HepG2 (cell line): ENCODE measurements at regions not wholly inside any gene's neighbourhood (a gene's known extent, or its start where the extent isn't known, plus 50 kb on each side); places are given as distances from the start of the nearest gene placed in this dataset.
A peak's percentile ranks its signal among the peaks of the same experiment; 100 is the strongest.

ENCODE experiments used
- AGO1 ChIP-seq: fragments of 200-400 bp; formaldehyde crosslinking; IDR thresholded peaks from 2 replicates; pipeline ENCODE4 v1.6.1; 2017; ENCODE audit warnings: mild to moderate bottlenecking, low read depth, low read length, moderate library complexity; ENCODE audit not compliant: poor library complexity, severe bottlenecking
- ARID5B ChIP-seq: IDR thresholded peaks from 2 replicates; pipeline ENCODE4 v1.4.0; 2020; ENCODE audit warnings: mild to moderate bottlenecking, missing genetic modification reagents
- BHLHE40 ChIP-seq: IDR thresholded peaks from 2 replicates; pipeline ENCODE4 v1.6.1; 2011; ENCODE audit warnings: low read length, improper control_type of control experiment
- HMG20A ChIP-seq: IDR thresholded peaks from 2 replicates; pipeline ENCODE4 v1.6.1; 2016; ENCODE audit warnings: borderline replicate concordance
- HNRNPLL ChIP-seq: fragments of 200-400 bp; formaldehyde crosslinking; IDR thresholded peaks from 2 replicates; pipeline ENCODE4 v1.6.1; 2017; ENCODE audit warnings: mild to moderate bottlenecking, low read depth, low read length; ENCODE audit not compliant: poor library complexity, severe bottlenecking
- KDM2A ChIP-seq: sonication (generic); formaldehyde crosslinking; IDR thresholded peaks from 2 replicates; pipeline ENCODE4 v1.4.0; 2020; ENCODE audit warnings: low read depth, missing genetic modification reagents, borderline replicate concordance
- KDM3A ChIP-seq: IDR thresholded peaks from 2 replicates; pipeline ENCODE4 v1.6.1; 2018; ENCODE audit warnings: low read depth, missing compliant biosample characterization
- MTA1 ChIP-seq: sonication (generic); formaldehyde crosslinking; IDR thresholded peaks from 2 replicates; pipeline ENCODE4 v1.4.0; 2020; ENCODE audit warnings: missing genetic modification reagents, mild to moderate bottlenecking, borderline replicate concordance
- NCOA5 ChIP-seq: sonication (generic); formaldehyde crosslinking; IDR thresholded peaks from 2 replicates; pipeline ENCODE4 v1.4.0; 2020; ENCODE audit warnings: missing genetic modification reagents
- NFYB ChIP-seq: sonication (generic); formaldehyde crosslinking; IDR thresholded peaks from 2 replicates; pipeline ENCODE4 v1.4.0; 2020; ENCODE audit warnings: missing genetic modification reagents
- NR2F6 ChIP-seq, 2 experiments: IDR thresholded peaks; 2 replicates each; pipeline ENCODE4 v1.6.1; 2016; ENCODE audit warnings: antibody characterized with exemption in 1 of 2, mild to moderate bottlenecking in 1 of 2
- RBAK ChIP-seq: sonication (generic); formaldehyde crosslinking; IDR thresholded peaks from 2 replicates; pipeline ENCODE4 v1.5.1; 2020; ENCODE audit warnings: mild to moderate bottlenecking, missing genetic modification reagents
- SIN3A ChIP-seq: IDR thresholded peaks from 2 replicates; pipeline ENCODE4 v1.6.1; 2011; ENCODE audit warnings: low read depth, mild to moderate bottlenecking, control low read depth, low read length, borderline replicate concordance
- SNAPC2 ChIP-seq: sonication (generic); formaldehyde crosslinking; IDR thresholded peaks from 2 replicates; pipeline ENCODE4 v1.8.1; 2022; ENCODE audit warnings: mild to moderate bottlenecking, missing genetic modification reagents
- SRSF1 ChIP-seq: fragments of 200-400 bp; formaldehyde crosslinking; optimal IDR thresholded peaks from 2 replicates; pipeline ENCODE3; 2017; ENCODE audit warnings: mild to moderate bottlenecking, low read depth, low read length, moderate library complexity
- ZBTB21 ChIP-seq: sonication (generic); formaldehyde crosslinking; IDR thresholded peaks from 2 replicates; pipeline ENCODE4 v1.4.0; 2020; ENCODE audit warnings: missing genetic modification reagents
- ZBTB38 ChIP-seq: sonication (generic); formaldehyde crosslinking; IDR thresholded peaks from 2 replicates; pipeline ENCODE4 v1.5.1; 2020; ENCODE audit warnings: mild to moderate bottlenecking, missing genetic modification reagents
- ZNF225 ChIP-seq: sonication (generic); formaldehyde crosslinking; IDR thresholded peaks from 2 replicates; pipeline ENCODE4 v1.4.0; 2020; ENCODE audit warnings: mild to moderate bottlenecking, missing genetic modification reagents
- ZNF552 ChIP-seq: sonication (generic); formaldehyde crosslinking; IDR thresholded peaks from 2 replicates; pipeline ENCODE4 v1.9.0; 2022; ENCODE audit warnings: missing genetic modification reagents, mild to moderate bottlenecking, borderline replicate concordance
- ZNF576 ChIP-seq: sonication (generic); formaldehyde crosslinking; IDR thresholded peaks from 2 replicates; pipeline ENCODE4 v1.4.0; 2020; ENCODE audit warnings: mild to moderate bottlenecking, missing genetic modification reagents
- ZNF713 ChIP-seq: sonication (generic); formaldehyde crosslinking; IDR thresholded peaks from 2 replicates; pipeline ENCODE4 v1.4.0; 2020; ENCODE audit warnings: mild to moderate bottlenecking, missing genetic modification reagents
- TF ChIP-seq, protein P1 (sequence below): sonication (generic); formaldehyde crosslinking; IDR thresholded peaks from 2 replicates; pipeline ENCODE4 v1.9.0; 2022; ENCODE audit warnings: low read depth, missing genetic modification reagents

GRCh38 chr2:62568983-62569837, 63.2 kb upstream of the TMEM17 start (continued):
- TF ChIP-seq SNAPC2 (CRISPR knock-in tag) (no peak), ZNF713 (CRISPR knock-in tag) (no peak), MTA1 (CRISPR knock-in tag) (no peak), BHLHE40 (no peak), NFYB (CRISPR knock-in tag) (no peak), ZNF552 (no peak), ZBTB38 (CRISPR knock-in tag) (no peak), HNRNPLL (no peak), KDM3A (0 out of 2 replicates have a peak, but pooled peaks have one; percentile 57), NCOA5 (CRISPR knock-in tag) (no peak), ZNF576 (CRISPR knock-in tag) (no peak), HMG20A (CRISPR knock-in tag) (peak; percentile 91), SRSF1 (no peak), ZBTB21 (CRISPR knock-in tag) (no peak), NR2F6 (IDR thresholded peaks at IDR 0.05) (peak; percentile 95), NR2F6 (CRISPR knock-in tag; IDR thresholded peaks at IDR 0.05) (peak; percentile 94), ARID5B (CRISPR knock-in tag) (peak; percentile 96), AGO1 (no peak), KDM2A (no peak), RBAK (no peak), ZNF225 (CRISPR knock-in tag) (no peak), SIN3A (no peak)
- TF ChIP-seq, protein P1, sequence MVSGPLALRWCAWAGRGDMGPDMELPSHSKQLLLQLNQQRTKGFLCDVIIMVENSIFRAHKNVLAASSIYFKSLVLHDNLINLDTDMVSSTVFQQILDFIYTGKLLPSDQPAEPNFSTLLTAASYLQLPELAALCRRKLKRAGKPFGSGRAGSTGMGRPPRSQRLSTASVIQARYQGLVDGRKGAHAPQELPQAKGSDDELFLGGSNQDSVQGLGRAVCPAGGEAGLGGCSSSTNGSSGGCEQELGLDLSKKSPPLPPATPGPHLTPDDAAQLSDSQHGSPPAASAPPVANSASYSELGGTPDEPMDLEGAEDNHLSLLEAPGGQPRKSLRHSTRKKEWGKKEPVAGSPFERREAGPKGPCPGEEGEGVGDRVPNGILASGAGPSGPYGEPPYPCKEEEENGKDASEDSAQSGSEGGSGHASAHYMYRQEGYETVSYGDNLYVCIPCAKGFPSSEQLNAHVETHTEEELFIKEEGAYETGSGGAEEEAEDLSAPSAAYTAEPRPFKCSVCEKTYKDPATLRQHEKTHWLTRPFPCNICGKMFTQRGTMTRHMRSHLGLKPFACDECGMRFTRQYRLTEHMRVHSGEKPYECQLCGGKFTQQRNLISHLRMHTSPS (CRISPR knock-in tag) = no peak
